NCI-H2107 (cell line): ENCODE measurements at regions not wholly inside any gene's neighbourhood (a gene's known extent, or its start where the extent isn't known, plus 50 kb on each side); places are given as distances from the start of the nearest gene placed in this dataset.

Source experiments
- DNase-seq: peaks from one replicate; lab custom pipeline; 2025; lab: John Stamatoyannopoulos, UW

DNA sequence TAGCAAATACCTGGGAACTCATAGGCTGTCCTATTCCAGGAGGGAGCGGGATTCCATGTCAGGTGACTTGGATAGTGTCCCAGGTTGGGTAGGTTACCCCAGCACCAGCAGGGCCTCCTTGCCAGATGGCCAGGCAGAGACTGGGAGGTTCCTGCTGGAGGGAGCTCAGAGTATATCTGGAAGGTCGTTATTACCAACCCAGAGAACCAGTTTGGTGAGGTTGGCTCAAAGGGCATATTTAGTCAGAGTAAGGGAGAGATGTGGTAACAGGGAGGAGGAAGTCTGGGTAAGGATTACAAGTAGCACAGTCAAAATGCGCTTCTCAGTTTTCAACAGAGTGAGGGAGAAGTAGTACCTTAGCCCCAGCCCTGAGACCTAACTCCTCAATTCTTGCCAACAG lies 53.3 kb upstream of the LNX1 start:
- DNase-seq, result no peak
